Liver (tissue), 8 donors: ENCODE measurements at regions not wholly inside any gene's neighbourhood (a gene's known extent, or its start where the extent isn't known, plus 50 kb on each side); places are given as distances from the start of the nearest gene placed in this dataset.

Experiments
- DNase-seq: peaks from one replicate; pipeline ENCODE4 v3.0.0-alpha.2; 2017; ENCODE audit warnings: low spot score
- H3K27ac ChIP-seq, 2 donors: one replicate each; pipeline ENCODE4 v1.7.0; 2013; ENCODE audit warnings: inconsistent platforms in 2 of 2, low read length in 2 of 2, control low read depth in 1 of 2, low read depth in 1 of 2, mild to moderate bottlenecking in 1 of 2
- H3K27me3 ChIP-seq, 4 donors: one replicate each; pipeline versions ENCODE4 v1.6.1 to v1.7.0; 2013; ENCODE audit warnings: low read length in 3 of 4, inconsistent platforms in 1 of 4, mild to moderate bottlenecking in 1 of 4, moderate library complexity in 1 of 4; ENCODE audit not compliant: control insufficient read depth in 4 of 4, insufficient read depth in 4 of 4
- H3K36me3 ChIP-seq, 4 donors: one replicate each; pipeline versions ENCODE4 v1.6.1 to v1.7.0; 2013; ENCODE audit warnings: low read length in 3 of 4, mild to moderate bottlenecking in 3 of 4, low read depth in 1 of 4, moderate library complexity in 1 of 4; ENCODE audit not compliant: control insufficient read depth in 4 of 4, insufficient read depth in 3 of 4
- H3K4me1 ChIP-seq, 4 donors: one replicate each; pipeline versions ENCODE4 v1.6.1 to v1.7.0; 2013; ENCODE audit warnings: low read length in 3 of 4, mild to moderate bottlenecking in 3 of 4, moderate library complexity in 1 of 4; ENCODE audit not compliant: control insufficient read depth in 4 of 4, insufficient read depth in 4 of 4
- H3K4me3 ChIP-seq, 3 donors: one replicate each; pipeline versions ENCODE4 v1.6.1 to v1.7.0; 2013; ENCODE audit warnings: low read length in 3 of 3, control low read depth in 1 of 3, low read depth in 1 of 3, mild to moderate bottlenecking in 1 of 3
- H3K9ac ChIP-seq, 2 donors: one replicate each; pipeline ENCODE4 v1.7.0; 2013; ENCODE audit warnings: low read length in 2 of 2, mild to moderate bottlenecking in 2 of 2, moderate library complexity in 2 of 2, control low read depth in 1 of 2, low read depth in 1 of 2
- H3K9me3 ChIP-seq, 4 donors: one replicate each; pipeline versions ENCODE4 v1.6.1 to v1.7.0; 2013; ENCODE audit warnings: low read length in 3 of 4; ENCODE audit not compliant: control insufficient read depth in 4 of 4
- ATF3 ChIP-seq: IDR thresholded peaks from 2 replicates; pipeline ENCODE4 v1.6.1; 2016; ENCODE audit warnings: antibody characterized with exemption
- CTCF ChIP-seq: fragments of 150-350 bp; IDR thresholded peaks from 2 replicates; pipeline ENCODE4 v1.5.1; 2017; ENCODE audit warnings: improper control_type of control experiment, low read depth, low read length; ENCODE audit not compliant: missing input control
- FOXA1 ChIP-seq: IDR thresholded peaks from 2 replicates; pipeline ENCODE4 v1.6.1; 2016; ENCODE audit warnings: antibody characterized with exemption
- GABPA ChIP-seq, 2 donors: IDR thresholded peaks in 1 of 2; conservative IDR thresholded peaks in 1 of 2; 2 replicates each; pipeline ENCODE4 v1.6.1; 2016; ENCODE audit warnings: antibody characterized with exemption in 2 of 2, mild to moderate bottlenecking in 1 of 2, moderate library complexity in 1 of 2
- HNF4A ChIP-seq, 2 donors: conservative IDR thresholded peaks; 2 replicates each; pipeline ENCODE4 v1.6.1; 2016; ENCODE audit warnings: antibody characterized with exemption in 2 of 2, mild to moderate bottlenecking in 2 of 2
- JUND ChIP-seq, 2 donors: IDR thresholded peaks; 2 replicates each; pipeline ENCODE4 v1.6.1; 2016; ENCODE audit warnings: antibody characterized with exemption in 2 of 2
- MAX ChIP-seq: IDR thresholded peaks from 2 replicates; pipeline ENCODE4 v1.6.1; 2016; ENCODE audit warnings: antibody characterized with exemption
- NR2F2 ChIP-seq: IDR thresholded peaks from 2 replicates; pipeline ENCODE4 v1.6.1; 2016; ENCODE audit warnings: antibody characterized with exemption
- RAD21 ChIP-seq, 2 donors: IDR thresholded peaks; 2 replicates each; pipeline ENCODE4 v1.6.1; 2016; ENCODE audit warnings: antibody characterized with exemption in 2 of 2, mild to moderate bottlenecking in 2 of 2
- REST ChIP-seq: IDR thresholded peaks from 2 replicates; pipeline ENCODE4 v1.6.1; 2016; ENCODE audit warnings: antibody characterized with exemption, mild to moderate bottlenecking
- RXRA ChIP-seq, 2 donors: IDR thresholded peaks; 2 replicates each; pipeline ENCODE4 v1.6.1; 2017 to 2018; ENCODE audit warnings: antibody characterized with exemption in 2 of 2, mild to moderate bottlenecking in 1 of 2
- SP1 ChIP-seq: IDR thresholded peaks from 2 replicates; pipeline ENCODE4 v1.6.1; 2018; ENCODE audit warnings: antibody characterized with exemption, mild to moderate bottlenecking
- TAF1 ChIP-seq: conservative IDR thresholded peaks from 2 replicates; pipeline ENCODE4 v1.6.1; 2016; ENCODE audit warnings: antibody characterized with exemption, mild to moderate bottlenecking
- YY1 ChIP-seq: IDR thresholded peaks from 2 replicates; pipeline ENCODE4 v1.6.1; 2016; ENCODE audit warnings: antibody characterized with exemption, mild to moderate bottlenecking
- ZBTB33 ChIP-seq: IDR thresholded peaks from 2 replicates; pipeline ENCODE4 v1.6.1; 2016; ENCODE audit warnings: antibody characterized with exemption
- WGBS: extraction: QIAGEN DNeasy Blood & Tissue Kit; methylation state at CpG from one replicate; pipeline ENCODE4 v1.1.7; 2013; 5-methylcytosine and 5-hydroxymethylcytosine counted together
- donor health status: healthy.
- donor health status: healthy.
- donor health status: healthy.
- donor health status: healthy.
- donor health status: healthy.

GRCh38 chr11:19375440-19375839 is 134.7 kb upstream of the E2F8 start:
- no peaks in the 10 kb centered on the region for H3K27me3 ChIP-seq
- WGBS = 89% methylated on average over 3 of the region's 3 CpGs
- no peak overlapping the region for H3K4me3 ChIP-seq
- TF ChIP-seq CTCF (no peak), REST (no peak), RXRA (IDR thresholded peaks at IDR 0.05) (no peak)
- DNase-seq = no peak
- H3K4me1 ChIP-seq = peaks cover 0 to 2% (median under 1%) of the 10 kb centered on the region in 4 donors
- H3K9ac ChIP-seq = no peak overlapping the region
- no peaks in the 10 kb centered on the region for H3K9me3 ChIP-seq
- H3K27ac ChIP-seq = no peak overlapping the region
- no peaks in the 10 kb centered on the region for H3K36me3 ChIP-seq

GRCh38 chr11:19374151-19374569 is 133.4 kb upstream of the E2F8 start:
- WGBS = 77% methylated on average over 1 of the region's 1 CpG
- Histone ChIP-seq H3K36me3 (no peaks in the 10 kb centered on the region), H3K9ac (no peak overlapping the region), H3K27ac (no peak overlapping the region), H3K9me3 (no peaks in the 10 kb centered on the region), H3K27me3 (no peaks in the 10 kb centered on the region), H3K4me1 (peaks cover 0 to 8% (median 4%) of the 10 kb centered on the region in 4 donors), H3K4me3 (no peak overlapping the region)
- TF ChIP-seq CTCF = no peak
- TF ChIP-seq HNF4A (conservative IDR thresholded peaks at IDR 0.05) = no peak
- TF ChIP-seq RXRA (IDR thresholded peaks at IDR 0.05) = no peak
- no peak for TF ChIP-seq ZBTB33
- TF ChIP-seq SP1 = no peak
- no peak for TF ChIP-seq REST
- no peak for TF ChIP-seq RAD21 (IDR thresholded peaks at IDR 0.05)
- TF ChIP-seq MAX = no peak
- TF ChIP-seq ATF3 = no peak
- no peak for TF ChIP-seq YY1
- no peak for TF ChIP-seq NR2F2
- no peak for TF ChIP-seq JUND (IDR thresholded peaks at IDR 0.05)
- no peak for TF ChIP-seq FOXA1
- no peak for TF ChIP-seq GABPA (IDR thresholded peaks at IDR 0.05 in 1 of 2, conservative IDR thresholded peaks at IDR 0.05 in 1 of 2)
- TF ChIP-seq TAF1 = no peak
- no peak for DNase-seq
